Peyer's patch (tissue), 4 donors: ENCODE measurements at regions not wholly inside any gene's neighbourhood (a gene's known extent, or its start where the extent isn't known, plus 50 kb on each side); places are given as distances from the start of the nearest gene placed in this dataset.

ENCODE experiments used
- DNase-seq, 3 donors: peaks; one replicate each; pipeline ENCODE4 v3.0.0-alpha.2; 2017 to 2019
- H3K27ac ChIP-seq, 4 donors: fragments of 200-600 bp; sonication (generic); one replicate each; pipeline ENCODE4 v1.5.1; 2016 to 2019
- H3K27me3 ChIP-seq, 2 donors: fragments of 200-600 bp; sonication (generic); one replicate each; pipeline ENCODE4 v1.5.1; 2019
- H3K36me3 ChIP-seq, 3 donors: fragments of 200-600 bp; sonication (generic); one replicate each; pipeline ENCODE4 v1.5.1; 2016 to 2019
- H3K4me1 ChIP-seq, 4 donors: fragments of 200-600 bp; sonication (generic); one replicate each; pipeline ENCODE4 v1.5.1; 2016 to 2019
- H3K4me3 ChIP-seq, 4 donors: fragments of 200-600 bp; sonication (generic); 1 replicate in 3 of 4; 2 replicates in 1 of 4; pipeline ENCODE4 v1.5.1; 2016 to 2019; ENCODE audit warnings: mild to moderate bottlenecking in 1 of 4
- H3K9me3 ChIP-seq, 4 donors: fragments of 200-600 bp; sonication (generic); one replicate each; pipeline ENCODE4 v1.5.1; 2016 to 2019; ENCODE audit warnings: mild to moderate bottlenecking in 1 of 4
- CTCF ChIP-seq, 6 experiments: fragments of 450-650 bp in 4 of 6; fragments of 200-600 bp in 2 of 6; sonication (generic) in 1 of 6; IDR thresholded peaks; one replicate each; pipeline ENCODE4 v1.5.1; 2017 to 2019; ENCODE audit warnings: antibody characterized with exemption in 6 of 6, mild to moderate bottlenecking in 3 of 6, moderate library complexity in 1 of 6
- POLR2A ChIP-seq, 2 donors: fragments of 450-650 bp; IDR thresholded peaks; one replicate each; pipeline ENCODE4 v1.5.1; 2017; ENCODE audit warnings: antibody characterized with exemption in 2 of 2, mild to moderate bottlenecking in 2 of 2, moderate library complexity in 2 of 2

DNA sequence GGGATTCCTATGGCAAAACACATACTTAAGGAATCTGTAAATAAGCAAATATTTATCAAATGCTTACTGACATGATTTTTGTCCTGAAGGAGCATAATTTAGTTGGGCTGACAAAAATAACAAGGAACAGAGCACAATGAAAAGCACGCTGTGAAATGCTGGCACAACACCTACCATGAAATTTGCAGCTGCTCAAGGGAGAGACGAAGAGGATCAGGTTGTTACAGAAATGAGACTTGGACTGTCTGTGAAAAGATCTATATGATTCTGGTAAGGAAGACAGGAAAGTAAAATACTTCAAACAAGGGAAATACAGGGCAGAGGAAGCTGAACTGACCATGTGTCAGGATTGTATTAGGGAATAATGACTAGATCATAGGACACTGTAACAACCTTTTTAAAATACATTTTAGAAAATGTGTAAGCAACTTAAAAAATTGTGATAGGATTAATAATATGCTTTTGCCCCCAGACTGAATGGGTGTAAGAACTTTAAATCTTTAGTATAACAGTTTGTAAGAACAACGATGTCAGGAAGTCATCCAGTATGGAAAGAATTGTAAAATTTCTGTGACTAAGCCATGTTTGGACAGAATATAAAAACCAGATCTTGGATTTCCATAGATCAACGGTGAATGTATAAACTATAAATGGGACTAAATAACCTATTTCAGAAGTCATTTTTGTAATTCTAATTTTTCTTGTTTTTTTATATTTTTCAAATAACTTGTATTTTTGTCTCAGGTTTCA, 1556.0 kb downstream of the EFNB2 start:
- H3K4me1 ChIP-seq = no peaks in the 10 kb centered on the region
- no peaks in the 10 kb centered on the region for H3K27me3 ChIP-seq
- no peaks in the 10 kb centered on the region for H3K9me3 ChIP-seq
- H3K27ac ChIP-seq = no peak overlapping the region
- no peaks in the 10 kb centered on the region for H3K36me3 ChIP-seq
- DNase-seq = no peak
- H3K4me3 ChIP-seq = no peak overlapping the region
- TF ChIP-seq POLR2A (IDR thresholded peaks at IDR 0.05) = no peak
- no peak for TF ChIP-seq CTCF (IDR thresholded peaks at IDR 0.05)

DNA sequence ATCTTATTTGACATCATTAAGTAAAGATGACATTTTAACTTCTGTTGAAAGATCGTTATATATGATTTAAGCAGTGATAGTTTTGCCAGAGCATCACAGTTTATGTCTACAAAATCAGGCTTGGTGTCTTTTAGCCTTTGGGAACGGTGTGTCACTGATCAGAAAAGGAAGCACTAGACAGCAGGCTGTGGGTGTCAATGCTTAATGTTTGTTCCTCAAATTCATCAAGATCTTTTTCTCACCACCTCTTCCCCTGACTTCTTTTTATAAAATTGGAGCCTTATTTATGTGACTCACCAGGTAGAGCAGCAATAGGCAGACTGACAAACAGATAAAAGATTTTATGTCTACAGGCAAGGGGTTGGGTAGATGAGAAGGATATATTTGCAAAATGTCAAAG, 1558.5 kb downstream of the EFNB2 start:
- no peaks in the 10 kb centered on the region for H3K4me1 ChIP-seq
- no peak for DNase-seq
- TF ChIP-seq CTCF (IDR thresholded peaks at IDR 0.05) = no peak
- H3K9me3 ChIP-seq = no peaks in the 10 kb centered on the region
- H3K27ac ChIP-seq = no peak overlapping the region
- H3K4me3 ChIP-seq = no peak overlapping the region
- H3K27me3 ChIP-seq = no peaks in the 10 kb centered on the region
- no peaks in the 10 kb centered on the region for H3K36me3 ChIP-seq

DNA sequence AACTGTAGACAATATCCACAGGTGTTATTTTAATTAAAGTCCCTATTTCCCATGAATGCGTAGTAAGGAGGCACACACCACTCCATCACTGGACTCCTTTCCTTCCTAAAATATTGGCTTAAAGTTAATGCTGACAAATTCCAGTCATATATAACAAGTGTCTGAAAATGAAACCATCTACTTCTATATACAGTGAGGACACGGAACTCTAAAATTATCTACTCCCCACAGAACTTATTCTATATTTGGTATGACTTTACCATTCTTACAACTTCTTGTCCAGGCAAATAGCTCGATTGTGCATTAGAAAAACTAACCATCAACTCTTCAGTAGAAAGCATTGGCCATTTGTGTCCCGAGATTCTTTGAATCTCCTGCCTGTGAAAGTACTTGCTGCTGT, 1560.2 kb downstream of the EFNB2 start:
- no peaks in the 10 kb centered on the region for H3K36me3 ChIP-seq
- H3K4me1 ChIP-seq = no peaks in the 10 kb centered on the region
- no peak overlapping the region for H3K4me3 ChIP-seq
- TF ChIP-seq POLR2A (IDR thresholded peaks at IDR 0.05) = no peak
- TF ChIP-seq CTCF (IDR thresholded peaks at IDR 0.05) = no peak
- no peaks in the 10 kb centered on the region for H3K9me3 ChIP-seq
- no peak overlapping the region for H3K27ac ChIP-seq
- DNase-seq = no peak
- no peaks in the 10 kb centered on the region for H3K27me3 ChIP-seq

GRCh38 chr13:104968876-104969275, 1566.6 kb downstream of the EFNB2 start:
- Histone ChIP-seq H3K4me1 (no peaks in the 10 kb centered on the region), H3K36me3 (no peaks in the 10 kb centered on the region), H3K27me3 (no peaks in the 10 kb centered on the region), H3K4me3 (no peak overlapping the region), H3K9me3 (no peaks in the 10 kb centered on the region), H3K27ac (no peak overlapping the region)
- no peak for TF ChIP-seq CTCF (IDR thresholded peaks at IDR 0.05)
- no peak for DNase-seq

GRCh38 chr13:104967836-104968630, 1567.4 kb downstream of the EFNB2 start:
- TF ChIP-seq CTCF (IDR thresholded peaks at IDR 0.05) (no peak), POLR2A (IDR thresholded peaks at IDR 0.05) (no peak)
- no peak for DNase-seq
- no peaks in the 10 kb centered on the region for H3K36me3 ChIP-seq
- no peak overlapping the region for H3K27ac ChIP-seq
- H3K4me1 ChIP-seq = no peaks in the 10 kb centered on the region
- H3K4me3 ChIP-seq = no peak overlapping the region
- no peaks in the 10 kb centered on the region for H3K9me3 ChIP-seq
- no peaks in the 10 kb centered on the region for H3K27me3 ChIP-seq
